ENCODE measurements at regions not wholly inside any gene's neighbourhood (a gene's known extent, or its start where the extent isn't known, plus 50 kb on each side); places are given as distances from the start of the nearest gene placed in this dataset.

DNA sequence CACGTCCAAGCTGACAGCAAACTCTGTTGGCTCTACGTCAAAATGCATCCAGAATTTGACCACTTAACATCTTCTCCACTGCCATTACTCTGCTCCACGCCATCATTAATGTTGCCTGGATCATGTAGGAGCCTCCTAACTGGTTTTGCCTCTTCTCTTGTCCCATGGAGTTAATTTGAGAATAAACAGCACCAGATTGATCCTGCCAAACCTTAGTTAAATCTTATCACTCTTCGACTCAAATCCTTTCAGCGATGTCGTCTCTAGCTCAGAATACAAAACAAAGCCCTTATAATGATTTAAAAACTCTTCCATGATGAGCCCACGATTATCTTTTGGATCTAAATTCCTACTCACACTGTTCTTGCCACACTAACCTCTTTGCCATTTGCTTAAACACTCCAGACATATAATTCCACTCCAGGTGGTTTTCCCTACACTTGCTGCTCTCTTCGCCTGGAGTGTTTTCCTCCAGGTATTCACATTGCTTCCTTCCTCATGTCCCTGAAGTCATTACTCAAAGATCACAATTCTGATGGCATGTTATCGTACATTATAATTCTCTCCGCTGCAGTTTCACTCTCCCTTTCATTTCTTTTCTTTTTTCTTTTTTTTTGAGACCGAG lies 90.7 kb upstream of the KCNK2 start:
- no peak overlapping the region for H3K27ac ChIP-seq (ENCODE audit: low read depth in 1 of 2, low read length in 1 of 2)
- no peaks in the 10 kb centered on the region for H3K9me3 ChIP-seq (ENCODE audit: control insufficient read depth in 4 of 4, insufficient read depth in 3 of 4, low read length in 3 of 4)
- 72 to 77% methylated on average over 11 of the region's 11 CpGs for WGBS, 2 donors
- H3K4me1 ChIP-seq (ENCODE audit: control insufficient read depth in 5 of 5, insufficient read depth in 5 of 5, low read length in 5 of 5): no peaks in the 10 kb centered on the region
- no peaks in the 10 kb centered on the region for H3K27me3 ChIP-seq (ENCODE audit: control insufficient read depth in 3 of 3, insufficient read depth in 3 of 3, low read length in 2 of 3)
- TF ChIP-seq, protein P1, sequence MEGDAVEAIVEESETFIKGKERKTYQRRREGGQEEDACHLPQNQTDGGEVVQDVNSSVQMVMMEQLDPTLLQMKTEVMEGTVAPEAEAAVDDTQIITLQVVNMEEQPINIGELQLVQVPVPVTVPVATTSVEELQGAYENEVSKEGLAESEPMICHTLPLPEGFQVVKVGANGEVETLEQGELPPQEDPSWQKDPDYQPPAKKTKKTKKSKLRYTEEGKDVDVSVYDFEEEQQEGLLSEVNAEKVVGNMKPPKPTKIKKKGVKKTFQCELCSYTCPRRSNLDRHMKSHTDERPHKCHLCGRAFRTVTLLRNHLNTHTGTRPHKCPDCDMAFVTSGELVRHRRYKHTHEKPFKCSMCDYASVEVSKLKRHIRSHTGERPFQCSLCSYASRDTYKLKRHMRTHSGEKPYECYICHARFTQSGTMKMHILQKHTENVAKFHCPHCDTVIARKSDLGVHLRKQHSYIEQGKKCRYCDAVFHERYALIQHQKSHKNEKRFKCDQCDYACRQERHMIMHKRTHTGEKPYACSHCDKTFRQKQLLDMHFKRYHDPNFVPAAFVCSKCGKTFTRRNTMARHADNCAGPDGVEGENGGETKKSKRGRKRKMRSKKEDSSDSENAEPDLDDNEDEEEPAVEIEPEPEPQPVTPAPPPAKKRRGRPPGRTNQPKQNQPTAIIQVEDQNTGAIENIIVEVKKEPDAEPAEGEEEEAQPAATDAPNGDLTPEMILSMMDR (IDR thresholded peaks at IDR 0.05; ENCODE audit: control extremely low read depth, extremely low read depth): no peak
- no peak overlapping the region for H3K9ac ChIP-seq (ENCODE audit: insufficient read depth in 1 of 2, low read length in 2 of 2)
- H3K4me3 ChIP-seq: no peak overlapping the region
- H3K36me3 ChIP-seq (ENCODE audit: control insufficient read depth in 4 of 4, insufficient read depth in 4 of 4, low read length in 4 of 4): no peaks in the 10 kb centered on the region
- DNase-seq (no peak), ATAC-seq (ENCODE audit: insufficient read depth, low FRiP score) (no peak)

DNA sequence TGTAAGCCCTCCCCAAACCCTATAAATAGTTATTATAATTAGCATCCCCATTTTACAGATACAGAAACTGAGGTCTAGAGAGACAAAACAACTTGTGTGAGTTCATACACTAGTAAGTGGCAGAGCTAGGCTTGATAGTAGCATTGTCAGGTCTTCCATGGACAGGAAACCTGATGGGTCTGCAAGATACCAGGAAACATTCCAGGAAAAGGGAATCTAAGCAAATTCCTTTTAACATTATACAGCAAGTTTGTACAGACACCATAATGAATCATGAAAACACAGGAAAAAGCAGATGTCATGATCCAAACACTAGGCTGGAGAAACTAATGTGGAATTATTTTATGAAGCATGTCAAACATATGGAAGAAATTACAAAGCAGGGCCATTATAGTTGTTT lies 89.1 kb upstream of the KCNK2 start:
- TF ChIP-seq, protein P1 (IDR thresholded peaks at IDR 0.05; ENCODE audit: control extremely low read depth, extremely low read depth): no peak
- no peak overlapping the region for H3K9ac ChIP-seq (ENCODE audit: insufficient read depth in 1 of 2, low read length in 2 of 2)
- H3K27ac ChIP-seq (ENCODE audit: low read depth in 1 of 2, low read length in 1 of 2): no peak overlapping the region
- no peaks in the 10 kb centered on the region for H3K9me3 ChIP-seq (ENCODE audit: control insufficient read depth in 4 of 4, insufficient read depth in 3 of 4, low read length in 3 of 4)
- no peak overlapping the region for H3K4me3 ChIP-seq
- H3K36me3 ChIP-seq (ENCODE audit: control insufficient read depth in 4 of 4, insufficient read depth in 4 of 4, low read length in 4 of 4): no peaks in the 10 kb centered on the region
- H3K27me3 ChIP-seq (ENCODE audit: control insufficient read depth in 3 of 3, insufficient read depth in 3 of 3, low read length in 2 of 3): no peaks in the 10 kb centered on the region
- DNase-seq: no peak
- H3K4me1 ChIP-seq (ENCODE audit: control insufficient read depth in 5 of 5, insufficient read depth in 5 of 5, low read length in 5 of 5): no peaks in the 10 kb centered on the region
- ATAC-seq (ENCODE audit: insufficient read depth, low FRiP score): no peak

DNA sequence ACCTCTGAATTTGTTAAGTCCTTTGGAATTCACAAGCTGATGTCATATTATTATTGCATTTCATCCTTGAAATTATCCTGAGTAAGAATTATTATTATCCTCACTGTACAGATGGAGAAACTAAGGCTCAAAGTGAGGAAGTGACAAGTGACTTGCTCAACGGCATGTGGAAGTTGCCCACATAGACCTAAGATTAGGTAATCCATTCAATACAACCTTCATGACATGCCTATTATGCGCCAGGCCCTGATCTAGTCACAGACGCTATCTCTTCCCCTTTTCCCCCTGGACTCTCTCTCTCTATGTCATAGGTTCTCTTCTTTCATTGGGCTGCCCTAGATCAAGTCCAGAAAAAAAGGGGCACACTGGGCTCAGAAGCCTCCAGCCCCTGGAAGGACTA lies 84.9 kb upstream of the KCNK2 start:
- ATAC-seq (ENCODE audit: insufficient read depth, low FRiP score) (no peak), DNase-seq (no peak)
- Histone ChIP-seq H3K4me1 (ENCODE audit: control insufficient read depth in 5 of 5, insufficient read depth in 5 of 5, low read length in 5 of 5) (no peaks in the 10 kb centered on the region), H3K9ac (ENCODE audit: insufficient read depth in 1 of 2, low read length in 2 of 2) (no peak overlapping the region), H3K27me3 (ENCODE audit: control insufficient read depth in 3 of 3, insufficient read depth in 3 of 3, low read length in 2 of 3) (no peaks in the 10 kb centered on the region), H3K27ac (ENCODE audit: low read depth in 1 of 2, low read length in 1 of 2) (no peak overlapping the region), H3K36me3 (ENCODE audit: control insufficient read depth in 4 of 4, insufficient read depth in 4 of 4, low read length in 4 of 4) (no peaks in the 10 kb centered on the region), H3K4me3 (no peak overlapping the region), H3K9me3 (ENCODE audit: control insufficient read depth in 4 of 4, insufficient read depth in 3 of 4, low read length in 3 of 4) (no peaks in the 10 kb centered on the region)
- WGBS, 2 donors: 81 to 88% methylated on average over 3 of the region's 3 CpGs
- TF ChIP-seq, protein P1 (IDR thresholded peaks at IDR 0.05; ENCODE audit: control extremely low read depth, extremely low read depth): no peak

DNA sequence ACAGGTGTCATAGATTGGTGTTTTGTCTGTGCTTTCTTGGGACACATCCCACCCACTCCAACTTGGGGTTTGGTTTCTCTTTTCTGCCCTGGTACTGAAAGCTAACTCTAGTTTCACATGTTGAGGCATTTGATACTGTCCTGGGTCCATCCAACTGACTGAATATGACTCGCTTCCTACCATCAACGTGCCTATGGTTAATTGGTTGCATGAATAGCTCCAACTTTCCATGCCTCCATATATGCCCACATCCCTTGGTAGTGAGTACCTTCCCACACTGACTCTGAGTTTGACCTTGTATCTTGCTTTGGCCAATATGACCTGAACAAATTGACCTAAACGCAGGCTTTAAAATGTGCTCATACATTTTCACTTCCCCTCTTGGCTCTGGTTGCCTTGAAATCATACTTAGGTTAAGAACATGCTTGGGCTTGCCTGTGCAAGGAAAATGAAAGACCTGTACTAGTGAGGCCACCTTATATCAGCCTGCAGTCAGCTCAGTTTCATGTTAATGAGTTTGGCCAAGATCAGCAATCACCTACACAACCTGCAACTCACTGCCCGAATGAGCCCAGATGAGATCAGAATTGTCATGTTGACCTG lies 81.0 kb upstream of the KCNK2 start:
- no peaks in the 10 kb centered on the region for H3K4me1 ChIP-seq (ENCODE audit: control insufficient read depth in 5 of 5, insufficient read depth in 5 of 5, low read length in 5 of 5)
- no peak for ATAC-seq (ENCODE audit: insufficient read depth, low FRiP score)
- DNase-seq: no peak
- TF ChIP-seq, protein P1 (IDR thresholded peaks at IDR 0.05; ENCODE audit: control extremely low read depth, extremely low read depth): no peak
- 88 to 91% methylated on average over 4 of the region's 4 CpGs for WGBS, 2 donors
- H3K9me3 ChIP-seq (ENCODE audit: control insufficient read depth in 4 of 4, insufficient read depth in 3 of 4, low read length in 3 of 4): no peaks in the 10 kb centered on the region
- no peak overlapping the region for H3K27ac ChIP-seq (ENCODE audit: low read depth in 1 of 2, low read length in 1 of 2)
- H3K4me3 ChIP-seq: no peak overlapping the region
- H3K36me3 ChIP-seq (ENCODE audit: control insufficient read depth in 4 of 4, insufficient read depth in 4 of 4, low read length in 4 of 4): no peaks in the 10 kb centered on the region
- no peak overlapping the region for H3K9ac ChIP-seq (ENCODE audit: insufficient read depth in 1 of 2, low read length in 2 of 2)
- no peaks in the 10 kb centered on the region for H3K27me3 ChIP-seq (ENCODE audit: control insufficient read depth in 3 of 3, insufficient read depth in 3 of 3, low read length in 2 of 3)
